GM21367 (cell line): ENCODE measurements at regions not wholly inside any gene's neighbourhood (a gene's known extent, or its start where the extent isn't known, plus 50 kb on each side); places are given as distances from the start of the nearest gene placed in this dataset.
"Not testable (repeated sequence)": the region's sequence is repeated elsewhere in the genome, so short reads cannot be mapped to it uniquely, and the experiment has no call there.

Experiments
- ATAC-seq: cut with Tn5 transposase; IDR thresholded peaks from one replicate; pipeline ENCODE4 v1.9.1; 2021; ENCODE audit not compliant: unreplicated experiment

DNA sequence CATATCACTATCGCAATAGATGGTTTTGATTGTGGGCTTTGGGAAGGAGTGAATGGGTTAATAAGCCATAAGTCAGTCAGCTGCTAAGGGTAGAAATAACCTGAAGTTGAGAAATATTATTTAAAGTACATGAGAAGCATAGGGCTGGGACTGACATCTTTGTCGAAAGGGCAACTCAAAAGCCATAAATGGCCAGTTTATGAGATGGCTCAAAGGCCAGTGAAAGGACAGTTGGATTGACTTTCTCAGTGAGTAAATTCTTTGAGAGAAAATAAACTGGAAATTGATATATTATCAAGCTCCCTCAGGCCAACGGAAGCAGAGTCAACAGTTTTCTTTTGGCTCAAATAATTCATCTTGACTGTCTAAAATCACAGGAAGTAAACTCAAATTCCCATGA, 419.8 kb downstream of the NSUN3 start:
- no peak for ATAC-seq

DNA sequence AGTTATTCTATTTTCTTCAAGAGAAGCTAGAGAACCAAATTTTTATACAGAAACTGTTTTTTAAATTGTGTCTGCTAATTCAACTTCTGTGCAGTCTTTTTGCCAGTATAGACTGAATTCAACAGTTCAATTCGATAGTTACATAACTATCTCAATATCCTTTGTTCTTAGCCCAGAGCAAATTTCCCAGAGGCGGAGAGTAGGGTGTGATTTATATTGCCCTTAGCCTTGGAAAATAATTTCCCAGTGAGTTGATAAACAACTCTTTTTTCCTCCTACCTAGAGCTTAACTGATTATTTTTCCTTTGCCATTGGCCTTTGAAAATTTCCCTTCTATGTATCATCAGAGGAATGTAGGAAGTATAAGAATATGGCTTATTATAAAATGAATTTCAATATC, 420.5 kb downstream of the NSUN3 start:
- no peak for ATAC-seq

DNA sequence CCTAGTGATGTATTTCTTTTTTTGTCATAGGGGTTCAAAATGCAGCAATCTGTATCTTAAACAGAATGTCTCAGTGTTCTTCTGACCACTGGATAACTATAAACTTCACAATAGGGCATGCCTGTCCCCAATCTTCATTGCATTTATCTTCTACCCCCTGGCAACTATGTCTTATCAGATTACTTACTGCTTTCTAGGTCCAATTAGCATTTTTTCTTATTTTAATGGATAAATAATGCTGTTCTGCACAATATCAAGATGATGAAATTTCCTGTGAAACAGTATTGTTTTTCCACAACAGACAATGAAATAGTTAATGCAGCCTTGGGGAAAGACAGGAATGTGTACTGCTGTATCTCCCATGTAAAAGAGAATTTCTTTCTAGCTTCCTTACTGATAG, 432.1 kb downstream of the NSUN3 start:
- no peak for ATAC-seq

DNA sequence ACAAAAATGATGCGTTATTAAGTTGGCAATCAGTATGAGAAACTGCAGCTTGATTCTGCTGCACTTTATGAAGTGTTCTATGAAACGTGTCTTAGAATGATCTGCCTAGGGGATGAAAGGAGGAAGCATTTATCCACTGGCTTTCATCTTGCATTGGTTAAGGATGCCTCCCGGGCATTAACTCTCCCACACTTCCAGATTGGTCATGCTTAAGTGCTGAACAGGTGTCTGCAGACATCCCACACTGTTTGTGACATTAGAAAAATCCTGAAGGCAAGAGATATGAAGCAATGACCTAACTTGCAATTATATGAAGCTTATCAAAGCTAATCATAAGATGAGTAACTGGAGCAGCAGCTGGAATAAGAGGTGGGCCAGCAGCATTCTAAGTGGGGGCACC, 437.3 kb downstream of the NSUN3 start:
- no peak for ATAC-seq

DNA sequence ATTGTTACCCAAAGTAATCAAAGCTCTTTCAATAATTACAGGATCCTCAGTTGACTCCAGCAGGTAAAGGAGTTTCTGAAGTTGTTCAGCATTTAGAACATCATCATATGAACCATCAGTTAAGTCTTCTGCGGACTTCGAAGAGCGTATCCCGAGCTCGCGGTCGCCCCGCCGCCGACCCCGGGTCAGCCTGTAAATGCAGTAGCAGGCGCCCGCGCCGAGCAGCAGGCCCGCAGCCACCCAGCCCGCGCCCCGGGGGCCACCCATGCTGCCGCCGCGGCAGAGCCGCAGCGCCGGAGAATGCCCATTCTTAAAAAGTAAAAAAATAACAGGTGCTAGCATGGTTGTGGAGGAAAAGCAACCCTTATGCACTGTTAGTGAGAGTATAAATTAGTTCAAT, 444.5 kb downstream of the NSUN3 start:
- not testable (repeated sequence) for ATAC-seq

DNA sequence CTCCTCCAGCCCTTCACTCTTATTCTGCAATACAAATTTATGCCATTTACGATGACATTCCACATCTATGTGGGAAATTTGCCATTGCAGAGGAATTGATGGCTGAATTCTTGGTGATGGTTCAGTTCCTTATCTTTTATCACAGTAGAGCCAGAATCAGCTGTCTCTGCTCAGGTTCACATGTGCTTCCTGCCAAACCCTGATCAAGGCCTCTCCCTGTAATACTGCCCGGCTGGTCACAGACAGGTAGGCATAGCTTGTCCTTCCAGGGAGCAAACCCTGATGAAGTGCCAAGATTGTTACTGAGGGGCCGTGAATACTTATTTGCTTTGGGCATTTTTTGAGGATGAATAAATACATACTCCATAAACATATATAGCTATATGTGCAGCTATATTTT, 450.0 kb downstream of the NSUN3 start:
- no peak for ATAC-seq

DNA sequence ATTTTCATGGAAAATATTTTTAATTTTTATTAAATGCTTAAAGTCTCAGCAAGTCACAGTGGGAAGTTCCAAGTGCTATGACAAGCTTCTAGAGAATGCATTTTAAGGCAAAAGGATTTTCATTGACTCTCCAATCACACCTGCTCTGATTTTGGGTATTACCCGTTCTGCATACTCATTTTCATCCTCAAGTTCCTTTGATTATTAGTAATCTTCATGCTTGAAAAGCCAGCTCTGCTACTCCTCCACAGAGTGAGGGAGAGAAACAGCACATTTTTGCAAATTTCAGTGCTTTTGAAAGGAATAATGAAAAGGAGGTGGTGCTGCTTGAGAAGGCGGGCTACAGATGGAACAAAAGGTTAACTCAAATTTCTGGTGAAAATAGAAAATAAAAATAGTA, 450.7 kb downstream of the NSUN3 start:
- no peak for ATAC-seq

DNA sequence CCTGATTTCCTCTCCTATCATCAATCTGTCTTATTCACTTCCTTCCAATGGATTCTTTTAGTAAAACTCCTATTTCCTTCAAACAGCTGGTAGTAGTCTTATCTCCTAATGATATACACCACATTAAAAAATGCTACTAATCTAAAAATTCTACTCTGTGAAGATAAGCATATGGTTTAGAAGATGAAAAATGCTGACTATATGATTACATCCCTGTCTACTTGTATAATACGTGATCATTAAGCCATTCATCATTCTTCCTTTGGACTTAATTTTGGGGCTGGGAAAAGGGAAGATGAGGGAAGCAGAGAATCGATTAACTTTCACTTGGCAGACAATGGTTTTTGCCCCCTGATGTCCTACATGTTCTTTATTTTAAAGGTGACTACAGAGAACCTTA, 453.1 kb downstream of the NSUN3 start:
- no peak for ATAC-seq

DNA sequence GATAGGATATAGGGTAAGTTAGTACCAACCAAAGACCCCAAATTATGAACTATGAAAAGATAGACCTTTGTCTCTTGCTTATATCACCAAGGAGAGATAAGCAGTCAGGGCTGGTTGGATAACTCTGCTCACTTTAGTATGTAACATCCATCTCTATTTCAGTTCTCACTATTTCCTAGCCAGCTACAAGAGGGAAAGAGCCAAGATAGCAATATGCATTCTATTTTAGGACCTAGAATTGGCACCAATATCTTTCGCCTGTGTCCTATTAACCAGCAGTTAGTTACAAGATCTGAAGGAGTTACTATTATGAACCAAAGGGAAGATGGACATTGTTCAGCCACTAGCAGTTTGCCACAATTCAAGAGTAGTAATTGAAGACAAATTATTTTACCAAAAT, 457.5 kb downstream of the NSUN3 start:
- ATAC-seq: no peak

DNA sequence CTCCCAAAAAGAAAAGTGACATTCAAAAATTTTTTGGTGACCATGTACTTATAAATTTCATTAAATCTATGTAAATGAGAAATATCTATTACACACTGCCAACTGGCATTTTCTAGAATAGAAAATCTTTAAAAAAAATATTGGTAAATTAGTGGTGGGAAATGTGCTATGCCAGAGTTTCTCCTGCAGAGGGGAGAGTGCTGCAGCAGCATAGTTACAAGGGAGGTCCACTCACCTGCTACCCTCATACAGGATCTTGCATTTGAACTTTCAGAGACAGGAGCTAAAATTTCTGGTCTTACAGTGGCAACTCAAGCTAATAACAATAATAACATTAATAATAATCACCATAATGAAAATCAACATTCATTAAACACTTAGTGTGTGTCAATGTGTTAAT, 459.6 kb downstream of the NSUN3 start:
- ATAC-seq: no peak

DNA sequence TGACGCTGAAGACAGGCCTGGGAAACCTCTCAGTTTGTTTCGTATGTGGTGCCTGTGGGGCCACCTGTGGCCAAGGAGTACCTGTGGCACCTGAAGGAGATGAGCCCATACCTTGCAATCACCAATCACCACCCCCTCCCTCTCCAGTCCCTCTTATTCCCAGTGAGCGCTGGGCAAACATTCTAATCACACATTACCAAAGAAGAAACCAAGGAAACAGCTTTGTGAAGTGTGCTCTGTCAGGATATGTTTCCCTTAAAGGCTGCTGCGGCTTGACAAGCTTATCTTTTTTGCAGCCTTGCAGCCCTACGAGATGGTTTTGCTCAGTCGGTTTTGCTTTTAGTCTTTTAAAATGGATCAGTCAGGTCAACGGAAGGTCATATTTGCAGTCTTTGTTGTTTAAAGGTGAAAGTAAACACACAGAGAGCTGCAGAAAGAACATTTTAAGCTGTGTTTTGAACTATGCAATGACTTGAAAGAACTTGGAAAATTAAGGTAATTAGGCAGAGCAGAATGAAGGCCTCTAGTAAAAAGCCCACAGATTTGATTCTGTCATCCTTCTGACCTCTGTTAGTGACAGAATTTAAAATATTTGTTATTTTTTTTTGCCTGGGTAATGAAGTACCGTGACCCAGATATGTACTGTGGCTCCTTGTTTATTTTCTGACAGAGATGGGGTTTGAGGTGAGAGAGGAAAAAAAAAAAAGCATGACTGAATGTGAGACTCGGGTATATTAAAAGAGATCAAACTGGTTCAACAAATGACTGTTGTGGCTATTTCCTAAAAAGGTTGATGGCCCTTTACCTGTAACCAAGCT, 461.4 kb downstream of the NSUN3 start:
- ATAC-seq: no peak

DNA sequence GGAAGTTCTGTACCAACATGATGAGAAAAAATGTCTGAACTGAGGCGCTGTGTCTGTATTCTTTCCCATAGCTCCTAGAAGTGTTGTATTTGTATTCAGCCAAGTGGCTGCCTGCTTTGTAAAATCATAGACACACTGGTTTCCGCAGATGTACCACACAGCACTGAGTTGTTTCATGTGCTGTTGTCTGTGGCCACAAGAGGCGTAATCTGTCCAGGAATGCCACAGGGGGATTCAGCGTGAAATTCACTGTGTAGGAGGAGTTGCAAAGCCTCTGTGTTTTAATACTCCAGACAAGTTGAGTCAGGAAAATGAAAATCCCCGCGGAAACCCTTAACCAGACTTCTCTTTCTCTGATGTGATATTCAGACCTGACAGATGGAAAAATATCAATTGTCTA, 462.2 kb downstream of the NSUN3 start:
- ATAC-seq: no peak

DNA sequence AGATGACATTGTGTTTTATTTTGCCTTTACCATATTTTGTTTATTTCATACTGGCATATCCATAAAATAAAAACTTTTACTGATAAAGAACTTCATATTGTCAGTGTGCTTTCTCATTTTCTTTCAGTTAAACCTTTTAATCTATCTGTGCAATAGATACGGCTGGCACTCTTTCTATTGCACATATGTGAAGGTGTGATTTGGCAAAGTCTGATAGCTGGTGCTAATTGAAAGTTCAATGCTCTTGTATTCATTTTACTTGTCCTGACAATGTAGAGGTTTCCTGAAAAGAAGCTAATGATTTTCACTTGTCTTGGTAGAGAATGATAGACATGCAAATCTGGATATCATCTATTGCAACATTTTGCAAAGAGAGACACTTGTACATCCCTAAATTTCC, 467.0 kb downstream of the NSUN3 start:
- ATAC-seq: no peak

DNA sequence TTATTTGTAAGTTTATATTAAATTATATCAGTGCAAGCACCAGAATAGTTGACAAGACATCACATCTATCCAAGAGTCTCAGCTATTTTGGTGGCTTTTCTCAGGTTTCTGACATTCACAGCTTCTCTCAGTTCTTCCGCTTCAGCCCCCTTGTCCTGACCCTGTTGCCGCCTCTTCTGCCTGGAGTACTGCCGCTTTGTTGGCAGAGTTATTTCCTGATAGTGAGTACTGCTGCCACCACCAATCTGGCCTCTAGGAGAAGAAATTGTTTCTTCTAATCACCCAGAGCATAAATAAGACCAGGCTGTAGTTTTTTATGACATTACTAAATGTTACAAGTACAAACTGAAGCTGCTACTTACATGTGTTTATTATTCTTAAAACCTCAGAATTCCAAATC, 470.1 kb downstream of the NSUN3 start:
- no peak for ATAC-seq

DNA sequence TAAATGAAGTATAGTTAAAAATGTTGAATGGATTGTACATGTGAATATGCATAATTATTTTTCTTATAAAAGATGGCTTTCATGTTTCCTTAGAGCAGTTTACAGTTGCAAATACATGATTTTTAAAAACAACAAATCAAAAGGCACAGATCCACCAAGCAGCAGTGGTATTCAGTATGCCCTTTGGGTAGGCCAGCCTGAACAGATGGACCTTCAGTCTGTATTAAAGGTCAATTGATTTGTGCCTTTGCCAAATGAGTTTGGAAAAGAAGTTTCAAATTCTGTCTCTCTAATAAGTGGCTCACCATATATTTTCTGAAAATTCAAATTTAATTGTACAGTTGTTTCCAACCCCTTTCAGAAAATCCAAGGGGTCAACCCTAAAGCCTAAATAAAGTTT, 477.1 kb downstream of the NSUN3 start:
- no peak for ATAC-seq

DNA sequence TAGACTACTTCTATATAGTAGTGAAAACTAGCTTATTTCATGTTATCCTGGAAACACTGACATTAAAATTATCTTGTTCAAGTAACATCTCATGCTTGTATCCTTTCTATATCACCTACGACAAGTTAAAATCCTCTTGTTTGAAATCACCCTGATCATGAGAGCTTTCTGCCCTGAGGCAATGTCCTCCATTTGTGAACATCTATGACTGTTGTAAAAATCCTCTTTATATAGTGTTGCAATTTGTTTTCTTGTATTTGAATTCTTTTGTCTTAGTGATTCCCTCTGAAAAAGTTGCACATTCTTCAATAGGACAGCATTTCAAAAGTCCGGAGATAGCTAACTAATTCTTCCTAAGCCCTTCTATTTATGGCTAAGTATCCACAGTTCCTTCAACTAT, 480.3 kb downstream of the NSUN3 start:
- ATAC-seq: no peak

DNA sequence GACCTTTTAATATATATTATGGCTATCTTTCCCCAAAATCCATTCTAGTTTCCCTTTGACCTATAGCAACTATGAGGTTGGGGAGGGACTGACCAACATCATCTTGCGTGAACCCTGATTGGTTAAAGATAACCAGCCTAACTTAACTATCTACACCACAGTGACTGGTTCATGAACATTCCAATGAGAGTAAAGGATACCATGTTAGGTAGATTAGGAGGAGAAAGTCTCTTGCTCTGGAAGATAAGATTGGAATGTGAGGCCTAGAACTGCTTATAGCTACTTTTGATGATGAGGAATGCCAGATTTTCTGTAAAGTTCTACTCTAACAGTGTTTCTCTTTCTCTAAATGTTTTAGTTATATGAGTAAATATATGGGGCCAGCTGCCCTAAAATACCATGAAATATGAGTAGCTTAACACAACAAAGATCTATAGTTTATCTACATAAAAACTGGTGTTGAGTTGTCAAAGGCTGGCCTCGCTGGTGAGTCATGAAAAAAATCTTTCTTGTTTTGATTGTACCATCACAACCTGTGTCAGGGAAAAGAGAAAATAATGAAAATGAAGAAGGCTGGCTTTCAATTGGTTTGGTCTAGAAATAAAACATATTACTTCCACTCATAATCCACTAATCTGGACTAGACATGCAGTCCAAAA, 481.4 kb downstream of the NSUN3 start:
- no peak for ATAC-seq

DNA sequence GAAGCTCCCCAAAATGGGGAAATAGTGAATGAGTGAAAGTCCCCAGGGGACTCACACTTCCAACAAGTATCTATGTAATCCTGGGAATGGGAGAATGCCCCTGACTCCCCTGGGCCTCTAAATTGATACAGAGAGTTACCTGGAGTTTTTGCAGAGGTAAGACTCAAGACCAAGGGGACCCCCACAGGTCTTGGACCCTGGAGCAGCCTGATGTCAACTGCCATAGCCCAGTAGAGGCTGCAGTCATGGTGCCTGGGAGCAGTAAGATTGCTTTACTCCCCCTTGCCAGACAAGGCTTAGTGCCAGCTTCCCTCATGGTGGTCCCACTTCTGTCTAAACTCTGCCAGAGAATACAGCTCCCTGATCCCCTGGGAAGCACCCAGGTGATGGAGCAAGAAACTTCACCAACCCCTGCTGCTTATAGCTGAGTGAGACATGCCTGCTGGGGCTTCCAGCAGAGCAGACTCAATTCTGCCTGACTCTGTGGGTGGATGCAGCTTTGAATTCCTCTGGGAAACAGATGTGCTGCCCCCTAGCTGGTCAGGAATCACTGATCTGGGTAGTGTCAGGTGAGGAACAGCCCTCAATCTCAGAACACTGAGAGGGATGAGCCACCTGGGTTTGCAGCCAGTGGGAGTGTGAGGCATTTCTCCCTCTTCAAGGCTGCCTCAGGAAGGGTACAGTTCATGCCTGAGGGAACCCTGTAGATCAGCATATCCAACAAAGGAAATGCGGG, 485.9 kb downstream of the NSUN3 start:
- ATAC-seq: no peak

DNA sequence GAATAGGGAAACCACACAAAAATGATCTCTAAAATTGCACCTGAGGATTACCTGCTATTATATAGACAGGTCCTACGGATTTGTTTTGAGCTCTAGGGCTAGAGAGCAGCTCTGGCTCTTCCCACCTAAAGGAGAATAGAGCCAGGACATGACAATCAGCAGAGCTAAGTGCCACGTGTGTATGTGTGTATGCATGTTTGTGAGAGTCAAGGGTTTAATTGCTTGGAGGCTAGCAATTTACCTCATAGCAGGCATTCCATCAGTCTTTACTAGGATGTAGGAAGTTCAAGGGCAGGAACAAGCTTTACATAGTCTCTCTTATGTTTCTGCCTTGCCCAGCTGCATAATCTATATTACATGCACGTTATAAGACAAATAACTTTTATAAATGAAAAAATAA, 498.2 kb downstream of the NSUN3 start:
- no peak for ATAC-seq

DNA sequence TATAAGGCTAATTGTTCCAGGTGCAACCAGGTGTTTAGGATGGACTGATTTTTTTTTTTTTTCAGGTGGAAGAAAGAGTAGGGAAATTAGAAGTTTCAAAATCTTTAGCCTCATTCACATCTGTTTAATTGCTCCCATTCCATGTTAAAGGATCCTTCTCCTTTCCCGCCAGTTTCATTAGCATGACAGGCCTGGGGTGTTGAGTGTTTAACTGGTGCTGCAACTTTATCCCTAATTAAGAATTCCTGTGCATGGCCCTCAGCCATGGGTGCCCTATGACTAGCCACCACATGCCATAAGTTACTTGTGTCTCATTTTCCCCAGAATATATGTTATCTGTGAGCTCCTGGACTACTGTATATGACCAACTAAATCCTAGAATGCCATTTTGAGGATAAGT, 501.4 kb downstream of the NSUN3 start:
- no peak for ATAC-seq

DNA sequence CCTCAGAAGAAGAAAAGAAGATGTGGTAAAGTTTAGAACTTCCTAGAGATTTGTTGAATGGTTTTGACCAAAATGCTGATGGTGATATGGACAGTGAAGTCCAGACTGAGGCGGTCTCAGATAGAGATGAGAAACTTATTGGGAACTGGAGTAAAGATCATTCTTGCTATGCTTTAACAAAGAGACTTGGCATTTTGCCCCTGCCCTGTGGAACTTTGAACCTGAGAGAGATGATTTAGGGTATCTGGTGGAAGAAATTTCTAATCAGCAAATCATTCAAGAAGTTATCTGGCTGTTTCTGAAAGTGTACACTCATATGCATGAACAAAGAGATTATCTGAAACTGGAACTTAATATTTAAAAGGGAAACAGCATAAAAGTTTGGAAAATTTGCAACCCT, 505.2 kb downstream of the NSUN3 start:
- ATAC-seq: no peak

DNA sequence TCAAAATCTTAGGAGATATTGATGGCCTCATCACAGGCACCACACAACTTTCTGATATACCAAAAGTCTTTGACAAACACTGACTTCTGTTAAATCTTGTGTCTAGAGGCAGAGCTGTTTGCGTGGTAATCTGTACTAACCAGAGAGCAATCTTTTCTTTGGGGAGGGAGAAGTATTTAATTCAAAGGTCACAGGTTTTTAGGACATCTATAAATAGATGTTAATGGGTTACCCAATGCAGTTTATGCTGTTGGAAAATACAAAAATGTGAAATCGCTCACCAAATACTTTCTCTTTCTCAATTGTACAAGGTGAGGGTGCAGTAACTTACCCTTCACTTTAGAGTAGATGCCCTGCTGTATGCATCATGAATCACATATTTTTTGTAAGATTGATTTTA, 510.5 kb downstream of the NSUN3 start:
- ATAC-seq: no peak
